MV-4-11 (cell line): ENCODE measurements at regions not wholly inside any gene's neighbourhood (a gene's known extent, or its start where the extent isn't known, plus 50 kb on each side); places are given as distances from the start of the nearest gene placed in this dataset.
"Not testable (repeated sequence)": the region's sequence is repeated elsewhere in the genome, so short reads cannot be mapped to it uniquely, and the experiment has no call there.

ENCODE experiments used
- DNase-seq: peaks from one replicate; lab custom pipeline; 2025; lab: John Stamatoyannopoulos, UW

DNA sequence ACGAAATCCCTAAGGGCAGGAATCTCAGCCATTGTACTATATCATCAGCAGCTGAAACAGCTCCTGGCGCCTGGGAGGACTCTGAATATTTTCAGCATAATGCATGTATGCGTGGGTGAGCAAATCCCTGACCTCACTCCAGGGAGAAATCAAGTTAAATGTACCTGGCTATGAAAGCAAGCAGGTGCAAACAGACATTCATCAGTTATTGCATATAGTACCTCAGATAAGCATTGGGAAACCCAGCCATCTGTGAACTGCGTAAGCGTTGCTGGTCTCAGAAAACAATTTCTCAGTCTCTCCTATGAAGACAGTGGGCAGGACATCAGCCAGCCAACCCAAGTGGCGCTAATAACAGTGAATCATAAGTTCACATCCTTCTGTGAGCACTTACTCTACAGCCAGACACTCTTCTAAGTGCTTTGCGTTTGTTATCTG is 622.6 kb downstream of the EPM2A start:
- no peak for DNase-seq

DNA sequence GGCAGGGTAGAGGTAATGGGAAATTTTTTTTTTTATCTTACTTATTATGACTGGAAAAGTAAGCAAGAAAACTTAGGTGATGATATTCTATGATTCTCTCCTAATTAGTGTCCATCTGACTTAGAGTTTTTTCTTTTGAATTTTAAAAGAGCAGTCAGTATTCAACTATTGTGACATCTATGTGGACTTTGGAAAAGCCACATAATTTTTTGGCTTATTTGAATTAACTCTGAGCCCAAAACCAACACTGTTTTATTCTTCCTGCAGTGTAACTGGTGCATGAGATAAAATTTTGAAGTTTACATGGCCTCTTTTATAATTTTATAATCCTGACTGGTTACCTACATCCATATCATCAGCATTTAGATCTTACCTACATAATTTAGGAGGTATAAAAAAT is 619.7 kb downstream of the EPM2A start:
- DNase-seq: no peak

DNA sequence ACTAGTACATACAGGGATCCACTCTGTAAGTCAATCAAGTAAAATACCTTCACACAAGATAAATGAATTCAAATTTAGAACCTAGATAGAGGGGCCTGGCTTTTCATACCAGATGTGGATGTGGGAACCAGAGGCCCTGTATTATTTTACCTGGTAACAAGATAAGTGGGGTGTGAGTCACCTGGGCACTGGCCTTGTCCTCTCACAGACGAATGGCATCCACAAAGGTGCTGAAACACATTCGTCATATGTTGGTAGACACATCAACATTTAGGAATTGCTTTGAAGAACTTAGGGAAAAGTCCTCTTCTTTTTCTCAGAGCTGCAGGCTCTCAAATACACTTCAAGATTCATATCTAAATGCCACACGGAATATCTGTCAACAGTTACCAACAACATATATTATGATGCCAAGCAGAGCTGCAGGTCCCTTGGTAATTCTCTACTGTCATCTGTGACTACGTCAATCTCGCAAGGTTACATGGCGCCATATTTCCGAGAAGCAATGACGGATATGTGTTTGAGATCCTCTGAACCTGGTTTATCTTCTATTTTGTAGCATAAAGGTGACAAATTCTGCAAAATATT is 618.6 kb downstream of the EPM2A start:
- DNase-seq: no peak

DNA sequence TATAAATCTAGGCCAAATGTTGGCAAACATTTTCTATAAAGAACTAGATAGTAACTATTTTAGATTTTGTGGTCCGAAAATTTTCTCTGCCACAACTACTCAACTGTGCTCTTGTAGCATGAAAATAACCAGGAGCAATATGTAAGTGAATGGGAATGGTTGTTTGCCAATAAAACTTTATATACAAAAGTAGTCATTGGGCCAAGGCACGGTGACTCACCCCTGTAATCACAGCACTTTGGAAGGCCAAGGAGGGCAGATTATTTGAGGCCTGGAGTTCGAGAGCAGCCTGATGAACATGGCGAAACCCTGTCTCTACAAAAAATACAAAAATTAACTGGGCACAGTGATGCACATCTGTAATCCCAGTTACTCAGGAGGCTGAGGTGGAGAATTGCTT is 617.1 kb downstream of the EPM2A start:
- no peak for DNase-seq

DNA sequence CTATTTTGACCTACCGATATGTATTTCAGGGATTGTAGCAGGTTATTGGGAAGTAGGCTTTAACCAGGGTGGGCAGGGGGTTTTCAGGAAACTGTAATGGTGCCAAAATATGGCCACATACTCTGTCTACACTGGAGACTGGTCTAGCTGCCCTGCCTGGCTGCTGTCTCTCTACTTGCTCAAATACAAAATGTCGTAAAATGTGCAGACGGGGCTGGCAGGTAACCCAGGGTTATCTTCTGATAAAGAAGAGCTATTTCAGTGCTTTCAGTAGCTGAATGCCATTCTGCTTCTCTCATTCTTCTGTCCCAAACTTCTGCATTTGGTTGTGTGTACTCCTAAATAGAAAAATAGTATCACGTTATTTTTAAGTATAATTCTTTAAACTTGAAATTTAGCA is 616.2 kb downstream of the EPM2A start:
- DNase-seq: no peak

DNA sequence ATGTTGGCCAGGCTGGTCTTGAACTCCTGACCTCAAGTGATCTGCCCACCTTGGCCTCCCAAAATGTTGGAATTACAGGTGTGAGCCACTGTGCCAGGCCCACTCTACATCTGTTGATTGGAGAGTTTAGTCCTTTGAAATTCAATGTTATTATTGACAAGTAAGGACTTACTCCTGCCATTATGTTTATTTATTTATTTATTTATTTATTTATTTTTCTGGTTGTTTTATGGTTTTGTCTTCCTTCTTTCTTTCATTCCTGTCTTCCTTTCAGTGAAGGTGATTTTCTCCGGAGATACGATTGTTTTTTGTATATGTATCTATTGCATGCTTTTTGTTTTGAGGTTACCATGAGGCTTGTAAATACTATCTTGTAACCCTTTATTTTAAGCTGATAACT is 602.6 kb downstream of the EPM2A start:
- DNase-seq: no peak

DNA sequence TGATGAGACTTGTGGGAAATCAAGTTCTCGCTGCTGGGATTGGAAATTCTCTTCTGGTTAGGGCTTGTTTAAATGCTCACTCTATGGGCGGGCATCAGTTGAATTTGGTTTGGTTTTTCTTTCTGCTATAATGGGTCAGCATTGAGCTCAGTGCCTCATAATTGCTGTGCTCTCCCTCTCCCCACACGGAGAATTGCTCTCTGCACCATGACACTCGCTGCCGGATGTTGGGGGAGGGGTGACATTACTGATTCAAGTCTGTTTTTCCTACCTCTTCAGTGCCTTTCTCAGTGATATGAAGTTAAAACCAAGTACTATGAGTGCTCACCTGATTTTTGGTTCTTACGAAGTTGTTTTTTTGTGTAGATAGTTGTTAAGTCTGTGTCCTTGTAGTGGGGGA is 599.6 kb downstream of the EPM2A start:
- no peak for DNase-seq

DNA sequence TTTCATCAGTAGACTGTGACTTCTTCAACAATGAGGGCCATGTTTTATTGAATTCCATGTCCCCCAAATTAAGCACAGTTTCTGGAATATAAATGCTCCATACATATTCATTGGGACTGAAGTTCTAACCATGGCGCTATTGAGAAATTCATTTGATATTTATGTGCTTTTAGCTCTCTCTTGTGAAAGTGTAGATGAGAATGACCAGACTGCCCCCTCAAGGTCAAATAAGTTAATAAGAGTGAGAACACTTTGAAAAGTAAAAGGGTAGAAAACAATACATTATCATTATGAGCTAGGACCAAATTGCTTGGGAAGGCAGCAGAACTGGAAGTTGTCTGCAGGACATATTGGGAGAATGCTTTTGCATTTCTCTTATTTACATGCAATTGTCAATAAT is 597.9 kb downstream of the EPM2A start:
- no peak for DNase-seq

DNA sequence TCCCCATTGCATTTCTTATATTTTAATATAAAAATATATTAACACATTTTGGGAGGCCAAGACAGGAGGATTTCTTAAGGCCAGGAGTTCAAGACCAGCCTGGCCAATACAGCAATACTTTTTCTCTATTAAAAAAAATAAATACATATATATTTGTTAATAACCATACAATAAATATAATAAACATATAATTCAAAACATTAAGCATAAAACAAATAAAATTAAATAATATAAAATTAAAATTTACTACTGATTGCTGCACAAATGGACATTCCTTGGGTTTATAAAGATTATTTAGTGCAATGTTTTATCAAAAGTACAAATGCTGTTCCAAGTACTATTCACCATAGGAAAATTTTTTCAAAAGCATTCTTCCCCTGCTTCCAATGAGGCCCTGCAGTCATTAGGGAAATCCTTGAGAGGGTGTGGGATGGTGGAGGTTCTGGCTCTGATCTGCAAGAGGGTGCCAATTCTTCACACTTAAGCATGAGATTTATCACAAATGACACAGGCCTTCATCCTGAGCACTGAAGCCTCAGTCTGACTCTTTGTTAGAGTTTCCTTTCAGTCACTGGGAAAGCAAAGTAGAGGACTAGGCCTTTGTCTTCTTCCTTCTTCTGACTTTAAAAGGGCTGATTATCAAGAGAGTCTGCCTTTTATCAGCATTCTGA is 596.7 kb downstream of the EPM2A start:
- DNase-seq: no peak

DNA sequence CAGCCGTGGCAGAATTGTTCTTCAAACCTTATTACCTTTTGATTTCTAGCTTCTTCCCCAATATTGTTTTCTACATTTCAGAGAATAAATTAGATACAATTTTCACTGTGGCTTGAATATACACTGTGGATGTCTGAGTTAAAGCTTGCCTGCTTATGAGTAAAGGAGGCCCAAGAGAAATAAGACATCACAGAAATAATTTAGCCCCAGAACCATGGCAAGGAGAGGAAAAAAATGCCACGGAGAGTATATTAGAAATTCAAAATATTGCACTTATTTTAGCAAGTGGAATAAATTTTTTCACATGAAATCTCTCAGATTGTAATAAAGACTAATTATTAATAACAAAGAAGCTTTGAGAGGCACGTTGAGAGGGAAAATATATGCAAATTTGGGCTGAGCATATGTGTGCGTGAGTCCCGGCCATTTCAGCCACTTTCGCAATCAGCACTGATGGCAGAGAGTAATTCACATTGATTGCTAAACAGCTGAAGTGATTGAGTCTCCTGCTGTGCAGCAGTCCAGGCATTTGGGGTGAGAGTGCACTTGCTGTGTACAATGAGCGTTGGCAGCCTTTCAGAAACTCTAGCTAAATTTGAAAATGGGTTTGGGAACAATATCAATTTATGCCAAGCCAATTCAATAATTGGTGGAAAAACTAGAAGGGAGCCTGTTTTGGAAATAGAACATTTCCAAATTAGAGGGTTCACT is 596.0 kb downstream of the EPM2A start:
- DNase-seq: peak; percentile 51

DNA sequence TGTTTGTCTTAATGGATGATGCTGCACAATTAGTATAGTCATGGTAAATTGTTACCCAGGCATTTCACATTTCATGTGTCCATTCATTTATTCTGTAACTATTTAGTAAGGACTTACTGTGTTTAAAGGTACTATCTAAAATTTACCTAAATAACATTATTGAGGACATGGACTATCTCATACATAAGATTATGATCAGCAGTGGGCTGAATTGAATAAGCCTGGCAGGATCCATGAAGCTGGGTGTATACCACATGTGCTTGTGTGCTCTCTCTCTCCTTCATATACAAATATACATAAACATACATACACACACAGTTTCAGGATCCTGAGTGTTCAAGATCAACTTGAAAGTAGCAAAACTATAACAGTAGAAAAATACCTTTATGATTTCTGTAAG is 595.4 kb downstream of the EPM2A start:
- no peak for DNase-seq

DNA sequence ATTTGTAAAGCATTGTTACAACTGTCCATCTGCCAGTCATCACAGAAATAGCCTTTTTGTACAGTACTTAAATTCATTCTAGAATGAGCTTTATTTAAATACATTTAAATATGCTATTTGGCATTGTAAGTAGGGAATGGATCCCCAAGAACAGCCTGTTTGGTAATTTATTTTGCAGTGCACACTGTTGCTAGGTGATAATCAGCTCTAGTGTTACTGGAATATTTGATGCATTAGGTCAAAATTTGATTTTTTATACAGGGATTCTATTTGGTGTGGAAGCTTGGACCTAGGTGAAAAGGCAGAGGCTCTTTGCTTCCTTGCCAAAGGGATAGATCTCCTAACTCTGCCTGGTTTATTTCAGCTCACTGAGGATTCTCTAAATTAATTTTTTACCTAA is 593.7 kb downstream of the EPM2A start:
- DNase-seq: no peak

DNA sequence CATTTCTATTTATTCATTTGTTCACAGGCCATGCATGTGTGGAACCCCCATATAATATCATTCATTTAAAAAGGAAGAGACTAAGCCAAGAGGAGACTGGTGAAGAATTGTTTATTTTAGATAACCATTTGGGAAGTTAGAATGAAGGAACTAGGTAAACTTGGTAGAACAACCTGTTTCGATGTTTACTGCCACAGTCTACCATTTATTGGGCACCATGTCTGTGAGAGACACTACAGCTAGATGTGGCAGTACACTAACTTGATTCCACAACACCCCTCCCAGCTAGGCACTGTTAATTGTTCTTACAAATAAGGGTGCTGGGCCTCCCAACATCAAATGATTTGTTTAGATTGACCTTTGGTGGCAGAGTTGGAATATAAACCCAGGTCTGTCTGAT is 592.4 kb downstream of the EPM2A start:
- no peak for DNase-seq

DNA sequence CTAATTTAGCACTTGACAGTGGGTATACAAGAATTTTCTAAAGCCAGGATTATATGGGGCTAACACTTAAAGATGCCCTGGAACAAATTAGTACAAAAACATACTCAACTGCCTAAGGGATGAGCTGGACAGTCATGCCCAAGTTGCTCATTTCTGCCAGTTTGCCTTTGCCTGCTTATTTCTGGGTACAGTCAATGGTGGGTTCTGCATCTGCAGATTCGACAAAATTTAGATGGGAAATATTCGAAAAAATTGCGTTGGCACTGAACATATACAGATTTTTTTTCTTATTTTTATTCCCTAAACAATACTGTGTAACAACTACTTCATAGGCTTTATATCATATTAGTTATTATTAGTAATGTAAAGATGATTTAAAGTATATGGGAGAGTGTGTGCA is 591.9 kb downstream of the EPM2A start:
- DNase-seq: no peak

DNA sequence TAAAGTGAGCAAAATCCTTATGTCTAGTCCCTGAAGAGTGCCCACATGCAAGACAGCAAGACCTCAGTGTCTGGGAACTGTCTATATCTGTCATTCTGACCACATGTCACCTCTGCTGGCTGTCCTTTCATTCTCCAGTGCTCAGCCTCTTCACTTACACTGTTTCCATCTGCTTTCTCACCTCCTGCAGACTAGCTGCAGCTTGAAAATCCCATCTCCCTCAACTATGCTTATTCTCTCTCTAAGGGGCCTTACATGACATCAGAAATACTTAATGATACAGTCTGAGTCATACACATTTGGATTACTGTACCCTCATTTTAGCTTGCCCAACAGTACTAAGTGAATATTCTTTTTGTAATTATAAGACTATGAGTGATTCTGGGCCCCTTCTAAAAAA is 587.8 kb downstream of the EPM2A start:
- peak; percentile 10 for DNase-seq

DNA sequence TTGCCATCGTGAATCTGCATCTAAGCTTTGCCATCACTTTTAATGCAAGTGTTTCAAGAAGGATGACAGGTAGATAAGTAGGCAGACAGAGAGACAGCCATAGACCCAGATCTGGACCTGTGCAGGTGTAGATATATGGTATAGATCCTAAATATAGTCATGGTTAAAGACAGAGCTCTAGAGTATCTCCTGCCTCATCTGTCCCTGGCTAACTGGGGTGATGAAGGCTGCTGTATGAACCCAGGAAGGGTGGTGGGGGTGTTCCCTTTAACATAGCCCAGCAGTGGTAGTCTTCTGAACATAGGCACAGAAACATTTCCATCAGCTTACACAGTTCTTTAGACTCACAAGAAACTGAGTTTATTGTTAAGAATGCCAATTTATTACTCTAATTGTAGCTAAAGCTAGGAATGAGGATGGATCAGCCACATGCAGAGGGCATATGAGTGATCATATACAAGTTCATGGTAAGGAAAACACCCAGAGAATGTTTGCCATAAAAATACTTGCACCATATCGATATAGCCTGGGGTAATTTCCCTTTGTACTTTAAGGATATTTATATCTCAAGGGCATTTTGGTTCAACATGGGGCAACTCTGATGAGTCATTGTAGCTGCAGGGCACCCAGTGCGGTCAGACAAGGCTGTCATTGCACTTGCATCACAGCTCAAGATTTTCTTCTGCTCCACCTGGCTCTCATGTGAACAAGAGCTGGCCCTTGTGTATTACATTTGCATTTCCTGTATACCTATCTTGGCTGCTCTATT is 587.2 kb downstream of the EPM2A start:
- DNase-seq: peak; percentile 93

DNA sequence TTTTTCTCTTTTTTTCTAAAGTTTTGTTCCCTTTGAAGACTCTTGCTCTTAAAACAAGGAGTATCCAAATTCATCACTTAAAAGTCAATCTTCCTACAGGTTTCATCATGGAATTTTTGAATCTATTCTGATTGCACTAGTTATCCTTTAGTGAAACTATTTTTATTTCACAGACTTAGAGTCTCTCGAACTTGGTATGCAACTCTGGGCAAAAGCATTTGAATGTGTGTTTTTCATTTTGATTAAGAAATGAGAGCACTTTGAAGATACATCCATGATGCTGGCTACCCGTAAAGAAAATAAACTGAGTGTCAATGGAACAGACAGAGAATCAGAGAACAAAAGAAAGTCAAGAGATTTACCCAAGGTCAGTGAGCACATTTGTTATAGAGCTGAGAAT is 586.5 kb downstream of the EPM2A start:
- DNase-seq: no peak

DNA sequence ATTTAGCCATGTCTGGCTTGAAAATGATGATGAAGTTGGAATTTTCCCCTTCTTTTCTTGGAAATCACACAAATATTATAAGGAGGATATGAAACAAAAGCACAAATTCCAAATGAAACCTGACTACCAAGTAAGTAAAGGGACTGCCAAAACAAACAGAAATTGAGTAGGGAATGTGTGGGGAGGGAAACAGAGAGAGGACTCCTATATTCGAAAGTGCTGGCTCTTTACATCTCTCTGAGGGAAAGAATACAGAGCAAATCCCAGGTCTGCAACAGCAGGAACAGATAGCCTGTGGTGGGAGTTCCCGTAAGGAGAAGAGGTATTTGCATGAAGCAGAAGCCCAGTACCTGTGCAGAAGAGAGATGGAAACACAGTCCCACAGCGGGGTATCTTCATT is 583.7 kb downstream of the EPM2A start:
- DNase-seq: no peak

DNA sequence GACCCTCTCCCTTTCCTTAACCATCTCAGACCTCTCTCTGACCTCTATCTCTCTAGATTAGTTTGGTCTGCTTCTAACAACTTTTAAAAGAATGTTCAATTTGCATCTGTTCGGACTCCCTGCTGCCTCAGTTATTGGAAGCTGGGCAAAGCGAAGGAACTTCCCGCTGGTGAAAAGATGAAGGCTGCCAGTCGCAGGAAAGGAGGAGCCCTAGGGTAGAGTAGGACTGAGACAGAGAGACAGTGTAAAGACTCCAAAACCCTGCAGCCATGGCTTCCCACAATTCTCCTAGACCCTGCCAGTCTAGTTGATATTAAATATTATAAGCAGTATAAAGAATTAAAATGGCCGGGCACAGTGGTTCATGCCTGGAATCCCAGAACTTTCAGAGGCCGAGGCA is 581.8 kb downstream of the EPM2A start:
- no peak for DNase-seq

DNA sequence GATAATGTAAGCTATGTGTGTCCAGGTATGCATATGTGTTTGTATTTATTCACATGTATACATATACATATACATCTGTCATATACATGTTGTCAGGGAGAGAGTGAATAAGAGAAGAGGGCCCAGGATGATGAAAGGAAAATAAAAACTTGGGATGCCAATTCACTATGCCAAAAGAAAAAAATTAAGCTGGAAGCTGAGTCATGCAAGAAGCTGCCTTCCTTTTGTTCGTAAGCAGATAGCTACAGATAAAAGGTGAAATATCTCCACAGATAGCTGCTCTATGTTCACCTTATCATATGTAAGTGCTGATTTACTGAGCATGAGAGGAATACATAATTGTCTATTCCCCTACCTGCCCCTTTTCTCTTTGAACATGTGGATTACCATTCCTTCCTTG is 579.9 kb downstream of the EPM2A start:
- DNase-seq: no peak

DNA sequence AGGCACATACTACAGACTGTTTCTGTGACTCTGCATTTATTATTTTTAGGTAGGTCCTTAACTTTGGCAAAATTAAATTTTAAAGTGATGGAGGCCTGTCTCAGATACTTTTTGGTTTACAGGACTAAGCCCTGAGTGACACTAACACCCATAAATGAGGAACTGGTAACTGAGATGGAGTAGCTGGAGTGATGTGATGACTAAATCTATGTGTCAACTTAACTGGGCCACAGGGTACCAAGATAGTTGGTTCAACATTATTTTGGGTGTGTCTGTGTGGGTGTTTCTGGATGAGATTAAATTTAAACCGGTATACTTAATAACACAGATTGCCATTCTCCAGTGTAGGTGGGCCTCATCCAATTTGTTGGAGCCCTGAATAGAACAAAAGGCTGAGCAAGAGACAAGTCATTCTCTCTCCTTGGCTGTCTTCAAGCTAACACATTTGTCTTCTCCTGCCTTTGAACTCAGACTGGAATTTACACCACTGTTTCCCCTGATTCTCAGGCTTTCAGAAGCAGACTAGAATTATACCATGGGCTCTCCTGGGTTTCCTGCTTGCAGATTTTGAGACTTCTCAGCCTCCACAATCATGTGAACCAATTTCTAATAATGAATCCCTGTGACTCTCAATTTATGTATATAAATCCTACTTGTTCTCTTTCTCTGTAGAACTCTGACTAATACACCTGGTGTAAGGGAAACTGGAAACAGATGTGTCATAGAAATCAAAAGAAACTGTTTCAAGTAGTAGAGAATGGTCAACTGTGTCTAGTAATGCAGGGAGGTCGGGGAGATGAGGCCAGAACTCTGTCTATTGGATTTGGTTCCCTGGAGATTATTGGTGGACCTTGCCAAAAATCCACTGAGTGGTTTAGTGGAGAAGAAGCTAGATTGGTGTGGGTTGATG is 579.2 kb downstream of the EPM2A start:
- peak; percentile 67 for DNase-seq

DNA sequence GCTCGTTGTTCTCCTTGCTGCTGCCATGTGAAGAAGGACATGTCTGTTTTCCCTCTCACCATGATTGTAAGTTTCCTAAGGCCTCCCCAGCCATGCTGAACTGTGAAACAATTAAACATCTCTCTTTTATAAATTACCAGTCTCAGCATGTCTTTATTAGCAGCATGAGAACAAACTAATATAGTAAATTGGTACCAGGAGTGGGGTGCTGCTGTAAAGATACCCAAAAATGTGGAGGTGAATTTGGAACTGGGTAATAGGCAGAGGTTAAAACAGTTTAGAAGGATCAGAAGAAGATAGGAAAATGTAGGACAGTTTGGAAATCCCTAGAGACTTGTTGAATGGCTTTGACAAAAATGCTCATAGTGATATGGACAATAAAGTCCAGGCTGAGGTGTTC is 576.7 kb downstream of the EPM2A start:
- not testable (repeated sequence) for DNase-seq
